ENCODE measurements at regions not wholly inside any gene's neighbourhood (a gene's known extent, or its start where the extent isn't known, plus 50 kb on each side); places are given as distances from the start of the nearest gene placed in this dataset.
"Not testable (repeated sequence)": the region's sequence is repeated elsewhere in the genome, so short reads cannot be mapped to it uniquely, and the experiment has no call there.

DNA sequence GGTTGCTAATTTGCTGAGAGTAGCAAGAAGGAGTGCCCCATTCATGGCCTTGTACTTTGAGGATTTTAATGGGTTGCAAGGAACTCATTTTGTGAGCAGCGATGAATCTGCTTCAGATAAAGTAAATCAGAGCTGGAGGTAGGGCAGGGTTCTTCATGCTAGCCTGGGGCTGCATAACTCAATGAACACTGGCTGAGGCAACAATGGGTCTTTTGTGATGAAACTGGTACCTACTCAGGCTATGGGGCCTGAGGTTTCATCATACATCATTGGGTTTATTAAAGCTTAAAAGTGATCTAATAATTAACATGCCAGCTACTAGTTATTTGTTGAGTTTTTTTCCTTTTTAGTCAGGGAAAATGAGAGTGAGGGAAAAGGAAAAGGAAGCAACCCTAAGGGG, 106.9 kb downstream of the FAM50B start:
- H3K4me1 ChIP-seq (ENCODE audit: control insufficient read depth, insufficient read depth, low read length), result no peaks in the 10 kb centered on the region
- H3K27me3 ChIP-seq (ENCODE audit: control insufficient read depth, insufficient read depth, low read length), result no peaks in the 10 kb centered on the region
- no peak overlapping the region for H3K27ac ChIP-seq (ENCODE audit: low read depth, low read length)
- H3K4me3 ChIP-seq (ENCODE audit: low read length), result no peak overlapping the region
- no peaks in the 10 kb centered on the region for H3K36me3 ChIP-seq (ENCODE audit: control insufficient read depth, insufficient read depth, low read length)
- no peak overlapping the region for H3K9ac ChIP-seq (ENCODE audit: low read length)

- no peaks in the 10 kb centered on the region for H3K4me1 ChIP-seq (ENCODE audit: control insufficient read depth, insufficient read depth, low read length)
- H3K27ac ChIP-seq (ENCODE audit: low read depth, low read length), result no peak overlapping the region
- H3K9ac ChIP-seq (ENCODE audit: low read length), result no peak overlapping the region
- H3K27me3 ChIP-seq (ENCODE audit: control insufficient read depth, insufficient read depth, low read length), result no peaks in the 10 kb centered on the region
- no peak overlapping the region for H3K4me3 ChIP-seq (ENCODE audit: low read length)
- no peaks in the 10 kb centered on the region for H3K36me3 ChIP-seq (ENCODE audit: control insufficient read depth, insufficient read depth, low read length)
These were observed 108.1 kb downstream of the FAM50B start for GRCh38 chr6:3957321-3957720.

- Histone ChIP-seq H3K4me1 (ENCODE audit: control insufficient read depth, insufficient read depth, low read length) (no peaks in the 10 kb centered on the region), H3K9ac (ENCODE audit: low read length) (no peak overlapping the region), H3K27me3 (ENCODE audit: control insufficient read depth, insufficient read depth, low read length) (no peaks in the 10 kb centered on the region), H3K4me3 (ENCODE audit: low read length) (no peak overlapping the region), H3K27ac (ENCODE audit: low read depth, low read length) (no peak overlapping the region), H3K36me3 (ENCODE audit: control insufficient read depth, insufficient read depth, low read length) (no peaks in the 10 kb centered on the region)
These were observed 109.1 kb downstream of the FAM50B start for GRCh38 chr6:3958255-3958654.

DNA sequence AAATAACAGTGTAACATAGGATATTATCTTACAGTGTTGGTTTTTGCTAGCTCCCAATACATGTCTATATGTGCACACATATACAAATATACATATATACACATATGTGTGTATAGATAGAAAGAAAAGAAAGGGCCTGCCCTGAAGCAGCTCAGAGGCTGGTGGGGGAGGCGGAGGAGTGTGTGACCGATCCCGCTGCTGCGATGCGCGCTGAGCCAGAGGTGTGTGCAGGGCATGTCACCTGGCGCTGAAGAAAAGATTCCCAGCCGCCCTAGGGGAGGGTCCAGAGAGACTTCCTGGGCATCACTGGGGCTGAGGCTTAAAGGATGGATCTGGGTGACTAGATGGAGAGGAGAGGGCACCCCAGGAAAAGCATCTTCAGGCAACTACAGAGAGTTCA, 110.2 kb downstream of the FAM50B start:
- no peaks in the 10 kb centered on the region for H3K4me1 ChIP-seq (ENCODE audit: control insufficient read depth, insufficient read depth, low read length)
- H3K27ac ChIP-seq (ENCODE audit: low read depth, low read length), result no peak overlapping the region
- no peak overlapping the region for H3K4me3 ChIP-seq (ENCODE audit: low read length)
- H3K36me3 ChIP-seq (ENCODE audit: control insufficient read depth, insufficient read depth, low read length), result no peaks in the 10 kb centered on the region
- H3K27me3 ChIP-seq (ENCODE audit: control insufficient read depth, insufficient read depth, low read length), result no peaks in the 10 kb centered on the region
- no peak overlapping the region for H3K9ac ChIP-seq (ENCODE audit: low read length)

DNA sequence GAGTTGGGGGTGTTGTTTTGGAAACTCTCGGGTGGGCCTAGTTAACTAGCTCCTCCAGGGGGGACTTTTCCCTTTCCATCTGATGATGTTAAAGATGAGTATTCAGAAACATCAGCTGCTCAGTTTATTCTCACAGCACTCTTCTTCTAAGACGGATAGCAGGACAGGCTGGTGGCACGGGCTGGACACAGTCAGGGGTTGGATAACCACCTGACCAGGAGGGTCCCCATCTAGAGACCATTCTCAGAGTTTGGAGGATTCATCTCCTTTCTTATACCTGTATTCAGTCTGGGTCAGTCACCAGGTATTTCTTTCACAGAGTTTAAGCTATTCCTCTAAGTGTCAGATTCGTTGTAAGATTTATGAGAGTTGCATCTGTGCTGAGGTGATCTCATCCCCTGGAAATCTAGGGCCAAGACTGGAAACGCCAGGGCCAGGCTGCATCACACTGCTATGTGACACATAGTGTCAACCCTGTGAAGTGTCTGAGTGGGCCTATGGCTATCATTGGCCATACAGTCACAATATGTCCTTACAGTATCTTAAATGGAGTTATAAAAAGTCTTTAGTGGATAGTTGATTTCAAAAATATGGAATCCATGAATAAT, 111.7 kb downstream of the FAM50B start:
- no peak overlapping the region for H3K4me3 ChIP-seq (ENCODE audit: low read length)
- H3K4me1 ChIP-seq (ENCODE audit: control insufficient read depth, insufficient read depth, low read length), result no peaks in the 10 kb centered on the region
- no peaks in the 10 kb centered on the region for H3K36me3 ChIP-seq (ENCODE audit: control insufficient read depth, insufficient read depth, low read length)
- no peak overlapping the region for H3K9ac ChIP-seq (ENCODE audit: low read length)
- H3K27me3 ChIP-seq (ENCODE audit: control insufficient read depth, insufficient read depth, low read length), result no peaks in the 10 kb centered on the region
- H3K27ac ChIP-seq (ENCODE audit: low read depth, low read length), result no peak overlapping the region

DNA sequence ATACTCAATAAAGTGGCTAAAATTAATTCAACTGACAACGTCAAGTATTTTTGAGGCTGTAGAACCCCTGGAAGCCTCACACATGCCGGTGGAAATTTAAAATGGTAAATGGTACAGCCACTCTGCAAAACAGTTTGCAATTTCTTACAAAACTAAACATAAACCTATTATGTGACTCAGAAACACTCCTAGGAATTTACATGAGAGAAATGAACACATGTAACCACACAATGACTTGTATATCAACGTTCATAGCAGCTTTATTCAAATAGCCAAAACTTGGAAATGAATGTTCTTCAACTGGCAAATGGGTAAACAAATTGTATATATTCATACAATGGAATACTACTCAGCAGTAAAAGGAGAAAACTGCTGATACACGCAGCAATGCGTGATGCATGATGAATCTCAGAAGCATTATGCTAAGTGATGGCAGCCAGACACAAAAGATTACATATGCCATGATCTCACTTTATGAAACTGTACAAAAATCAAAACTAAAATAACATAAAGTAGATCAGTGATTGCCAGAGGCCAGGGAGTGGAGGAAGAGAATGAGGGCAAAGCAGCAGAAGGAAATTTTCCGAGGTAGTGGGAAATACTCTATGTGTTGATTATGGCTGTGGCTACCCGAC, 112.5 kb downstream of the FAM50B start:
- H3K36me3 ChIP-seq (ENCODE audit: control insufficient read depth, insufficient read depth, low read length), result no peaks in the 10 kb centered on the region
- H3K4me1 ChIP-seq (ENCODE audit: control insufficient read depth, insufficient read depth, low read length), result no peaks in the 10 kb centered on the region
- H3K4me3 ChIP-seq (ENCODE audit: low read length), result no peak overlapping the region
- H3K27me3 ChIP-seq (ENCODE audit: control insufficient read depth, insufficient read depth, low read length), result no peaks in the 10 kb centered on the region
- no peak overlapping the region for H3K27ac ChIP-seq (ENCODE audit: low read depth, low read length)
- no peak overlapping the region for H3K9ac ChIP-seq (ENCODE audit: low read length)

GRCh38 chr6:3962291-3963280, 113.4 kb downstream of the FAM50B start:
- Histone ChIP-seq H3K27me3 (ENCODE audit: control insufficient read depth, insufficient read depth, low read length) (no peaks in the 10 kb centered on the region), H3K36me3 (ENCODE audit: control insufficient read depth, insufficient read depth, low read length) (no peaks in the 10 kb centered on the region), H3K9ac (ENCODE audit: low read length) (no peak overlapping the region), H3K4me3 (ENCODE audit: low read length) (no peak overlapping the region), H3K27ac (ENCODE audit: low read depth, low read length) (no peak overlapping the region), H3K4me1 (ENCODE audit: control insufficient read depth, insufficient read depth, low read length) (no peaks in the 10 kb centered on the region)

GRCh38 chr6:3963426-3963825, 114.3 kb downstream of the FAM50B start:
- H3K27ac ChIP-seq (ENCODE audit: low read depth, low read length), result no peak overlapping the region
- H3K4me1 ChIP-seq (ENCODE audit: control insufficient read depth, insufficient read depth, low read length), result no peaks in the 10 kb centered on the region
- no peak overlapping the region for H3K4me3 ChIP-seq (ENCODE audit: low read length)
- no peaks in the 10 kb centered on the region for H3K27me3 ChIP-seq (ENCODE audit: control insufficient read depth, insufficient read depth, low read length)
- H3K9ac ChIP-seq (ENCODE audit: low read length), result no peak overlapping the region
- no peaks in the 10 kb centered on the region for H3K36me3 ChIP-seq (ENCODE audit: control insufficient read depth, insufficient read depth, low read length)

GRCh38 chr6:3965071-3965718, 113.7 kb downstream of the FAM217A start:
- no peaks in the 10 kb centered on the region for H3K36me3 ChIP-seq (ENCODE audit: control insufficient read depth, insufficient read depth, low read length)
- H3K4me1 ChIP-seq (ENCODE audit: control insufficient read depth, insufficient read depth, low read length), result no peaks in the 10 kb centered on the region
- no peaks in the 10 kb centered on the region for H3K27me3 ChIP-seq (ENCODE audit: control insufficient read depth, insufficient read depth, low read length)
- H3K4me3 ChIP-seq (ENCODE audit: low read length), result no peak overlapping the region
- no peak overlapping the region for H3K9ac ChIP-seq (ENCODE audit: low read length)
- no peak overlapping the region for H3K27ac ChIP-seq (ENCODE audit: low read depth, low read length)

DNA sequence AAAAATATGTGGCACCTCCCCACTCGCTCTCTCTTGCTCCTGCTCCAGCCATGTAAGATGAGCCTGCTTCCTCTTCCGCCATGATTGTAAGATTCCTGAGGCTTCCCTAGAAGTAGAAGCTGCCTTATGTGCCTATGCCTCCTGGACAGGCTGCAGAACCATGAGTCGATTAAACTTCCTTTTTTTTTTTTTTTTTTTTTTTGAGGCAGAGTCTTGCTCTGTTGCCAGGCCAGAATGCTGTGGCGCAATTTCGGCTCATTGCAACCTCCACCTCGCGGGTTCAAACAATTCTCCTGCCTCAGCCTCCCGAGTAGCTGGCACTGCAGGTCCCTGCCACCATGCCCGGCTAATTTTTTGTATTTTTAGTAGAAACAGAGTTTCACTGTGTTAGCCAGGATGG, 112.5 kb downstream of the FAM217A start:
- no peaks in the 10 kb centered on the region for H3K36me3 ChIP-seq (ENCODE audit: control insufficient read depth, insufficient read depth, low read length)
- no peak overlapping the region for H3K27ac ChIP-seq (ENCODE audit: low read depth, low read length)
- H3K4me1 ChIP-seq (ENCODE audit: control insufficient read depth, insufficient read depth, low read length), result no peaks in the 10 kb centered on the region
- no peaks in the 10 kb centered on the region for H3K27me3 ChIP-seq (ENCODE audit: control insufficient read depth, insufficient read depth, low read length)
- no peak overlapping the region for H3K4me3 ChIP-seq (ENCODE audit: low read length)
- no peak overlapping the region for H3K9ac ChIP-seq (ENCODE audit: low read length)

GRCh38 chr6:3970097-3970496, 108.8 kb downstream of the FAM217A start:
- no peak overlapping the region for H3K4me3 ChIP-seq (ENCODE audit: low read length)
- no peak overlapping the region for H3K9ac ChIP-seq (ENCODE audit: low read length)
- no peaks in the 10 kb centered on the region for H3K4me1 ChIP-seq (ENCODE audit: control insufficient read depth, insufficient read depth, low read length)
- H3K27ac ChIP-seq (ENCODE audit: low read depth, low read length), result no peak overlapping the region
- no peaks in the 10 kb centered on the region for H3K27me3 ChIP-seq (ENCODE audit: control insufficient read depth, insufficient read depth, low read length)
- no peaks in the 10 kb centered on the region for H3K36me3 ChIP-seq (ENCODE audit: control insufficient read depth, insufficient read depth, low read length)

DNA sequence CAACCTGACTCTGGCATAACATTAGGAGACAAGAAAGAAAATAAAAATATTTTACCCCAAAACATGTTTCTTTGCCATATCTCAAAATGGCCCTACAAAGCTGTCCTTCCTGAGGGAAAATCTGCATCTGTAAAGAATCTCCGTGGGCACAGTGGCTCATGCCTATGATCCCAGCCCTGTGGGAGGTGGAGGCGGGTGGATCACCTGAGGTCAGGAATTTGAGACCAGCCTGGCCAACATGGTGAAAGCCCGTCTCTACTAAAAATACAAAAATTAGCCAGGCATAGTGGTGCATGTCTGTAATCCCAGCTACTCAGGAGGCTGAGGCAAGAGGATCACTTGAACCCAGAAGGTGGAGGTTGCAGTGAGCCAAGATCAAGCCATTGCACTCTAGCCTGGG, 105.8 kb downstream of the FAM217A start:
- not testable (repeated sequence) for H3K36me3 ChIP-seq (ENCODE audit: control insufficient read depth, insufficient read depth, low read length); H3K4me1 ChIP-seq (ENCODE audit: control insufficient read depth, insufficient read depth, low read length); H3K27me3 ChIP-seq (ENCODE audit: control insufficient read depth, insufficient read depth, low read length); H3K27ac ChIP-seq (ENCODE audit: low read depth, low read length); H3K9ac ChIP-seq (ENCODE audit: low read length); H3K4me3 ChIP-seq (ENCODE audit: low read length)
